Suppressor macrophage treated with lipopolysaccharide for 1 hour (primary cell): ENCODE measurements at regions not wholly inside any gene's neighbourhood (a gene's known extent, or its start where the extent isn't known, plus 50 kb on each side); places are given as distances from the start of the nearest gene placed in this dataset.

Experiments used
- DNase-seq, 3 donors: peaks; one replicate each; pipeline ENCODE4 v3.0.0-alpha.2; 2020 to 2022

DNA sequence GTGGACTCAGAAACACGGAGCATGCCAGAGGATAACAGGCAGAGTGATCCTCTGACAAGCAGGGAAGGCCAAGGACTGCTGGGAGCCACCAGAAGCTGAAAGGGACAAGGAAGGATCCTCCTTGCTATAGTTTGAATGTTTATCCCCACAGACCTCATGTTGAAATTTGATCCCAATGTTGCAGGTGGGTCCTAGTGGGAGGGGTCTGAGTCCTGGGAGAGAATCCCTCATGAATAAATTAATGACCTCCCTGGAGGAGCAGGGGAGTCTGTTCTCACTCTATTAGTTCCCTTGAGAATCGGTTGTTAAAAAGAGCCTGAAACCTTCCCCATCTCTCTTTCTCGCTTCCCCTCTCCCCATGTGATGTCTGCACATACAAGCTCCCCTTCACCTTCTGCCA is 124.4 kb downstream of the FBXO15 start:
- no peak for DNase-seq

- DNase-seq: no peak
Observed at GRCh38 chr18:74019864-74020263, 127.8 kb downstream of the FBXO15 start.

DNA sequence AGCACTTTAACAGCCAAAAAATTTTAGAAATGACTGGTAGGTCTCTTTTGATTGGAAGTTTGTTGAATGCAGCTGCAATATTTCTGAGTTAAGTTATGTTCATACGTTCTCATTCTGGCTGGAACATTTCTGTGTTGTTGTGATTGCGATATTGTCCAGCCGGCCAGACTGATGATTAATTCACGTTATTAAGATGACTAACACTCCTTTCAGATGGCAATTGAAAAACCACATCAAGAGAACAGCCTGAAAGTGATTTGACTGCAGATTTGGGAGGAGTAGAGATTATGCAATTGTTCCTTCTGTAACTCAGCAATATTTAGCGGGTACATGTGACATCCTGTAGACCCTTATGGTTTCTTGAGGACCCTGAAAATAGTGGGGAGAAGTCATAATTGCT is 133.7 kb downstream of the FBXO15 start:
- peak; percentile 62 to 84 (median 82) for DNase-seq

GRCh38 chr18:74012954-74013630 is 134.5 kb downstream of the FBXO15 start:
- DNase-seq: no peak

GRCh38 chr18:74006143-74006542 is 141.5 kb downstream of the FBXO15 start:
- no peak for DNase-seq

GRCh38 chr18:74005320-74006109 is 142.1 kb downstream of the FBXO15 start:
- no peak for DNase-seq

GRCh38 chr18:73992242-73993022 is 155.2 kb downstream of the FBXO15 start:
- peak in 1 of 3 donors; percentile 23 for DNase-seq

DNA sequence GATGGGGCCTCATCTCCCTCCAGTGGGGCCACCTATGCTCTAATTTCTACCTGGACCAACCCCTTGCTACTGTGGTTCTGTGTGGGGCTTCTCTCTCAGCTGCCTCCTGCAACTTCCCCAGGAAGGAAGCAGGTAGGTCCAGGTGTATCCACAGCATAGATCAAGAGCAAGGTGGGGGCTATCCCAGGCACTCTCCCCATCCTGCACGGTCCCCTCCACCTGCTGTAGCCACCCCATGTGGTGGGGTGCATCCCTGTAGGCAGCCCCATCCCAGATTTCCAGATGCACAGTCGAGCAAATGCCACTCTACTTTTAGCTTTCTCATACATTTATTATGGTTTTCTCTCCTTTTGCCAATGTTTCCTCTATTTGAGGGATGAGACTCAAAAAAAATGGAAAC is 156.1 kb downstream of the FBXO15 start:
- no peak for DNase-seq

- DNase-seq: no peak
Observed at GRCh38 chr18:73990258-73990657, 157.4 kb downstream of the FBXO15 start.

- DNase-seq: no peak
Observed at GRCh38 chr18:73987247-73987980, 160.2 kb downstream of the FBXO15 start.

GRCh38 chr18:73986711-73987110 is 160.9 kb downstream of the FBXO15 start:
- no peak for DNase-seq

DNA sequence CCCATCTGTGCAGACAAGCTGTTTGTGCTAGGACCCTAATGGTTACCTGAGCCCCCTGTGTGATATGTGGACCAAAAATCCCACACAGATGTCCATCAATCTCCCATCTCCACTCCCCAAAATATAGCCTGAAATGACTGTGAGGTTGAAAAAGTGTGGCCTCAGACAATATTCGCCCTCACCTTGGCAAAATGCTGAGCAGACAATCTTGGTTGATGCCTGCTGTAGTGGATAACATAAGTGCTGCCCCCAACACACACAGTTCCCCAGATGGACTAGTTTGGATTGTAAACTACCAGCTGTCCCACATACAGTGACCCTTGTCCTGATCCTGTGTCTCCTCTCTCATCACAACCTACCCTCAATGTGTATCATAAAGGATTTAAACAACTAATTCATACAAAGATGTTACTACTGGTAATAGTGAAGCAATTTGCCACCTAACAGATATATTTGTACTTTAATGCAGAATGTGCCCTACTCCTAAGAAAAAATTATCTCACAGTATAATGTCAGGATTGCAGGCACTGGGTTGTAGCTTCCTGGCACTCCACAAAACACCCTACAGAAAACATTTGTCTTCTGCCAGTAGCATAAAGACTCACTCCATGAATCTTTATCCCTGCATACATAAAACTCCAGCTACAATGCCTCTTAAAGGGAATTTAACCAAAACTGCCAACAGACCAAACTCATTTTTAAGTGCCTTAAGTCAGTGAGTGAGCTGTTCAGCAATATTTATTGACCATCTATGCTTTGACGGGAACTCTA is 161.6 kb downstream of the FBXO15 start:
- DNase-seq: no peak

DNA sequence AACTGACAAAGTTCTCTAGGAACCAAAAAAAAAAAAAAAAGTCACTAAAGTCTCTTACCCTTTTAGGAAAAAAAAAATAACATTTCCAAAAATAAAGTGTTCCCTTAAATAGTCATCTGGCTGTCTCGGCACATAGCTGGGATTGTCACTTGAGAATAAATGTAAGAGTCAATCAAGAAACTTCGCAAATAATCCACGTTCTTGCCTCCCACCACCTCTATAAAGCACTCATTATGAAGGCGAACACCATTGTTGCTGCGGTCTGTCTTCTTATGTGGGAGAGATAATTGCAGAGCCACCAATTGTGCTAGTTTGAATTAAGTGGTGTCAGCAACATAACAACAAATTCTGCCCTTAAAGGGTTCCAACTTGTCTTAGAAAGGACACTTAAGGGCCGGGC is 163.7 kb downstream of the FBXO15 start:
- DNase-seq: no peak

- DNase-seq: no peak
Observed at GRCh38 chr18:73983496-73983895, 164.1 kb downstream of the FBXO15 start.

- no peak for DNase-seq
Observed at GRCh38 chr18:73981796-73982195, 165.8 kb downstream of the FBXO15 start.

DNA sequence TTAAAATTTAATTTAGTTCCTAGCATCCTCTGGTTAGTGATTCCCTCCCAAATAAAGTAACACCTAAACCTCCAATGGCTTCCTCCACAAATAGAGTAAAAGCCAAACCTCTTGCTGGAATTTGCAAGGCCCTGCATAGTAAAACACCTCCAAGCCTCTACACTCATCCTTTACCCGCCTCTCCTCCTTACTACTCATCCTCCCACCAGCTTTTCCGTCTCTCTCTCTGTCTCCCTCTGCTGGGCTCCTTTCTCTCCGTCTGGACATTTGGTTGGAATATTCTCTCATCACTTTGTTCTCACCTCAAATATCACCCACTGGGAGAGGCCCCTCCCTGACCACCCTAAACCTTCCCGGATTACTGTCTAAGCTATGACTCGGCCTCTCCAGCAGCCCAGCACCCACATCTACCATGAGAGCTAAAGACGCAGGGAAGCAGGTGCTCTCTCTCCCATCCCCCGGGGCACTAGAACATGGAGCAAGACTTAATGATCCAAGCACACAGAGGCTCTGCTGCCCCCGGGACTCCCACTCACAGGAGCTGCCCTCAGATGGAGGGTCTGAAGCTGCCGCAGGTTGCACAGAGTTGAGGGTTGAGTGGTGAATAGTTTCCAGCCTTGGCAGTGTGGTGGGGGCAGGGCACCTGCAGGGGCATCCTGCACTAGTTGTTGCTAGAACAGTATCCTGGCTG is 167.2 kb downstream of the FBXO15 start:
- DNase-seq: peak in 2 of 3 donors; percentile 13 to 19

DNA sequence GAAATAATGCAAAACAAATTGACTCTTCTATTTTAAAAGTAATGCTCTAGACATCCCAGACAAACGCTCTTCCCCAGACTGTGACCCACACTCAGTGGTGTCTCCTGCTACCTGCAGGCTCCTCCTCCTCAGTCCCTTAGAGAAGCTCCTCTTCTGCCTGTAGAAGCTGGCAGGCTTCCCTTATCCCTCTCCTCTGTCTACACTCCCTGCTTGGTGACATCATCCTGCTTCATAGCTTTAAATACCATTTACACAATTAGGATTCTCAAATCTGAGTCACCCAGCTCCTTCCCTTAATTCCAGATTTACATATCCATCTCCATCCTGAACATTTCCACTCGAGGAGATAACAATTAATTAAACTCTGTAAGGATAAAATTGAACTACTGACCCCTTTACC is 167.9 kb downstream of the FBXO15 start:
- peak; percentile 7 to 35 (median 13) for DNase-seq

DNA sequence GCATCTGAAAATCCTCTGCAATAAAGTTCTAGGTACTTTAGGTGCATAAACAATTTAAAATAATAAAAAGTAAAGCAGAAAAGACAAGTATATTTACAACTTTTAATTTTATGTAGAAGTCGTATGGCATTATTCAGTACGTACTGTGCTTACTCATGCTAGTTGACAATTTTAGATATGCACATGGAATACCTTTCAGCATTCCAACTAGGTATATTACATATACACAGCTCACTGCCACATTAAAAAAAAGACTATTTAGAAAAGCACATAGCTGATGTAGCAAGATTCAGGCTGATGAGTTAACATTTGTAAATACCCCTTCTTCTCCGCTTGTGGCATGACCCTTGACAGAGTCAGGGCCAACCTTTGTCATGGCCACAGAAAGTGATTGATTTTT is 171.2 kb downstream of the FBXO15 start:
- no peak for DNase-seq

GRCh38 chr18:73975266-73975665 is 172.4 kb downstream of the FBXO15 start:
- DNase-seq: no peak

GRCh38 chr18:73973972-73974371 is 173.7 kb downstream of the FBXO15 start:
- no peak for DNase-seq

DNA sequence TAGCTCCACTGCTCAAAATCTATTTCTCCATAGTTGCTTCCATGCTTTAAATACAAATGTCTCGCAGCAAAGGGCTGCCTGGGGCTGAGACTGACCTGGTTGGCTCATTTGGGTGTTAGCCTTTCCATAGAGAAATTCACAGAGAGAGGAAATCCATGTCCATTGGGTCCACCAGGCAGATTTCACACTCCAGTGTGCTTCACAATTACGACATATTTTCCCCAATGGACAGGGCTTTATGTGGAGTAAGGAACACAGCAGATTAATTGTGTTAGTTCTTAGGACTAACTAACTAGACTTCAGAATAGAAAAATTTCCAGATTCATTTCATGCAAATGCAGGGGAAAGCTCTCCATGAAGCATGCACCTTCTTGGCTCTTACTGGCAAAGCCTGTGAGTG is 180.7 kb downstream of the FBXO15 start:
- no peak for DNase-seq
